Fibroblast of skin of right quadriceps (primary cell): ENCODE measurements at regions not wholly inside any gene's neighbourhood (a gene's known extent, or its start where the extent isn't known, plus 50 kb on each side); places are given as distances from the start of the nearest gene placed in this dataset.
A peak's percentile ranks its signal among the peaks of the same experiment; 100 is the strongest.
"Not testable (repeated sequence)": the region's sequence is repeated elsewhere in the genome, so short reads cannot be mapped to it uniquely, and the experiment has no call there.

Experiments used
- DNase-seq: peaks from one replicate; pipeline ENCODE4 v3.0.0-alpha.2; 2013

DNA sequence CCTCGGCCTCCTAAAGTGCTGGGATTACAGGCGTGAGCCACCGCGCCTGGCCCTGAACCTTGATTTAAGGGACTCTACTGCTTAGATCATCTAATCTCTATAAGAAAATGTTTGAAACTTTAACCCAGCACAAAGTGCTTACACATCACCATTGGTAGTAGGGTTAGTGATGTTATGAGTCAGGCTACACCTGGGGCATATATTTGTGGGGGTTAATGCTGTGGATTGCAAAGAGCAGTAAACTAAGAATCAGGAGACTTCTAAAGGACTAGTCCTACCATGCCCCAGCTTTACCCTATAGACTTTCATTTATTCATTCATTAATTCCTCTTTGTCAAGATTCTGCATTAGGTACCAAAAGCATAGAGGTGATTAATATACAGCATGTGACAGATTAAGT is 880.5 kb downstream of the TTLL7 start:
- DNase-seq = no peak

DNA sequence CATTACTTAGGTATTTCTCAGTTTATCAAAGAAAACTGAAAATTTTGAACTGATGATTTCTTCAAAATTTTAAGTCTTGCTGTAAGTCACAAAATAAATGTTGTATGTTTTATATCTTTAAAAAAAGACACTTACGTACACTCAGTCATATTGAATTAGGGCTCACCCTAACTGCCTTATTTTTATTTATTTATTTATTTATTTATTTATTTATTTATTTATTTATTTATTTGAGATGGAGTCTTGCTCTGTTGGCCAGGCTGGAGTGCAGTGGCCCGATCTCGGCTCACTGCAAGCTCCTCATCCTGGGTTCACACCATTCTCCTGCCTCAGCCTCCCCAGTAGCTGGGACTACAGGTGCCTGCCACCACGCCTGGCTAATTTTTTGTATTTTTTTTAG is 881.9 kb downstream of the TTLL7 start:
- not testable (repeated sequence) for DNase-seq

DNA sequence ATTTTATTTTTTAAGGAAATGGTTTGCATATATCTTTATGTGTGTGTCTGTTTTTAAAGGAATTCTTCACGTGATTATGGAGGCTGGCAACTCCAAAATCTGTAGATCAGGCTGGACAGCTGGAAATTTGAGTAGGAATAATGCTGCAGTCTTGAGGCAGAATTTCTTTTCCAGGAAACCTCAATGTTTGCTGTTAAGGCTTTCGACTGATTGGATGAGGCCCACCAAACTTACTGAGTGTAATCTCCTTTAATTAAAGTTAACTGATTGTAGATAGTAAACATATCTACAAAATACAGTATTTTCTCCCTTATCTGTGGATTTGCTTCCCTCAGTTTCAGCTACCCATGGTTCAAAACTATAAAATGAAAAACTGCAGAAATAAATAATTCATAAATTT is 883.1 kb downstream of the TTLL7 start:
- DNase-seq = no peak

DNA sequence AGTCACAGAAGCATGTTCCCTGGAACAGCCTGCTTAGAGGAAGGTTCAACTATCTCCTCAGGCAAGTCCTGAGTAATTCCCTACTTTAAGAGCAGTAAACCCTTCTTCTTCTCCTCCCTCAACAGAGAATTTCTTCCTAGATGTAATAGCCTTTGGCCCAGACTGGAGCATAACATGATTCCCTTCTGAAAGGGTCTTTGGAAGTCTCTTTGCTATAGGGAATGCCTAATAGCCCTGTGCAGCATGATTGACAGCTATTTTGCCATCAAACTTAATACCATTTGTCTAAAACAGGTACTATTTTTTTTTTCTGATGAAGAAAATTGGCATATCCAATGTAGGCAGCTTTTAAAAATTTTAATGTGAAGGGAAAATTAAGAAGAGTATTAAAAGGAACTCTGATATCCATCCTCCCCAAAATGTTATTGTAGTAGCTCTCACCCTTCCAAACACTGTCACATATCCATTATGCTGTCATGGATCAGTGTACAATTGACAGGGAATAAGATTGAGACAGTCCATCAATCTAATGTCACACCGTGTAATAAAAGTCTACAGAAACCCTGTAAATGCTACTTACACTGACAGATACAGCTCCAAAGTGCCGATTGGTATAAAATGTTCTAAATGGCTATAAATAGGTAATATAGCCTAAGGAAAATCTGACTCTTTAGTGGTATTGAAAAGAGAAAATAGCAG is 884.6 kb downstream of the TTLL7 start:
- DNase-seq = no peak

DNA sequence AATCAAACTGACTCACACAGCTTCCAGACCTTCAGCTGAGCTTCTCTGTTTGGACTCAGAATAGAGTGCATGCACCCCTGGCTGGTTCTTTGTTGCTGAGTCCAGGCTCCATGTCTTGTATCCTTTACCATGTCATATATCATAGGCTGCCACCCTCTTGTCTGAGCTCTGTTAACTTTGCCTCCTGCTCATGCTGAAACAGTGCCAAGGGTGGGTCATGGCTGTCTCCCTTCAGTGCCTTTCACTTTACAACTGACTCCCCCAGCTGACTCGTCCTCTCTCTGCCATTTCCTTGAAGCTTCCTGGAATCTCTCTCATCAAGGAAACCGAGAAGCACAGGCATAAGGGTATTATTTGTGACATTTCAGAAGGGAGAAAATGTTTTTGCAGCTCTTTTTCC is 885.3 kb downstream of the TTLL7 start:
- peak; percentile 24 for DNase-seq

DNA sequence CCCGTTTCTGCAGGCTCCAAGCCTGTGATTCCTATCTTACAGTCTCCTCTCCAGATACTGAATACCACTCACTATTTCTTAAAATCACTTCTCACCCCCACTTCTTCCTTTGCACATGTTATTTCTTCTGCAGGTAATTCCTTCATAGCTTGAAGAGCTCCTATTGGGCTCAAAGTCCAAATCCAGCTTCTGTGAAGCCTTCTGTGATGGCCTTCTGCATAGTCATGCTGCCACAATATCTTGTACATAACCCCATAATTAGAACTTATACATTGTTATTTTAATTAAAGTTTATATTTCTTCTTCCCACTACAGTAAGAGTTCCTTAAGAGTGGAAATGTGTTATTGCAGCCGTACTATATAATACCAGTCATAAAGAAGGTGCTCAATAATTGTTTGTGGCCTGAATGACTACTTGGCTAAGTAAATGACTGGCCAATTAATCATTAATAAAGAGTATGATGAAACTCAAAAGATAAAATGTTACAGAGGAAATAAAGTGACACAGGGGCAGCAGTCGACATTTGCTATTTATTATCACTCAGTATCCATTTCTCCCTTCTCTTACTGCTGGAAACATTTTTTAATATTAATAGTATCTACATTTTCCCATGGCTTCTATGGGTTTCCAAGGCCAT is 886.6 kb downstream of the TTLL7 start:
- no peak for DNase-seq

DNA sequence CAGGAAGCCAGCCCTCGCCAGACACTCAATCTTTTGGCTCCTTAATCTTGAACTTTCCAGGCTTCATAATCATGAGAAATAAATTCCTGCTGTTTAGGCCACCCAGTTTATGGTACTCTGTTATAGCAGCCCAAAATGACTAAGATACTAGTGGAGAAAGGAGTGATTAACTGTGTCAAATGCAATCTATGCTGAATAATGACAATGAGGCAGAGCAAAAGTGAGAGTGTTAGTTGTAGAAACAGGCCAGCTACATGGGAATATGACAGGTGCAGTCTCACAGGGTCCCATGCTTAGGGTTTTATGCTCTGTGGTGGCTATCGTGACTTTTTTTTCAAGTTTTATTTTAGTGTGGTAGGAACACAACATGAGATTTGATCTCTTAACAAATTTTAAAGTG is 888.8 kb downstream of the TTLL7 start:
- DNase-seq = no peak

DNA sequence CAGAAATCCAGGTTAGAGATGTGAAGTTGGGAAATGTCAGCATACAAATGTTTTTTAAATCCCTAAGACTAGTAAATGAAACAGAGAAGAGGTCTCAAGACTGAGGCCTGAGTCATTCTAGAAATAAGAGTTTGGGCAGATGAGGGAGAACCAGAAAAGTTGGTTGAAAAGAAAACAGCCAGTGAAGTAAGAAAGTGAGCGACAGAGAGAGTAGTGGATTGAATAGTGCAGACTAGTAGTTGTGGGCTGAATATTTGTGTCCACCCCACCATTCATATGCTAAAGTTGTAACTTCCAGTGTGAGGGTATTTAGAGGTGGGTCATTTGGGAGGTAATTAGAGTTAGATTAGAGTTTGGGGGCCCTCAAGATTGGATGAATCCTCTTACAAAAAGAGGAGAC is 889.2 kb downstream of the TTLL7 start:
- DNase-seq = no peak

DNA sequence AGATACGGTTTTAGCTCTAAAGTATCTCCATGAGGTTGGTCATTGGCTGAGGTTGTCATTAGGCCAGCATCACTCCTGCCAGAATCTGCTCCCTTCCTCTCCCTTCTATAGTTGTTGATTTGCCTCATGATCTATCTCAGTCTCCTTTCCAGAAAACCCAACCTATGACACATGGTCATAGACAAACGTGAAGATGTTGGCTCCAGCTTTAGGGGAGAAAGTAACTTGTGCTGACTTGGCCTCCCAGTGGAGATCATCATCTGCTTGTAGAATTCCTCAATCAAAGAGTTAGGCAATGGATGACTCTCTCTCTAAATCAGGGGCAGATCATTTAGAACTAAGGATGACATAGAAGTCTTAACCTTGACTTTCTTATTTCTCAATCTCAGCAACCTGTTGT is 894.4 kb downstream of the TTLL7 start:
- DNase-seq = no peak

DNA sequence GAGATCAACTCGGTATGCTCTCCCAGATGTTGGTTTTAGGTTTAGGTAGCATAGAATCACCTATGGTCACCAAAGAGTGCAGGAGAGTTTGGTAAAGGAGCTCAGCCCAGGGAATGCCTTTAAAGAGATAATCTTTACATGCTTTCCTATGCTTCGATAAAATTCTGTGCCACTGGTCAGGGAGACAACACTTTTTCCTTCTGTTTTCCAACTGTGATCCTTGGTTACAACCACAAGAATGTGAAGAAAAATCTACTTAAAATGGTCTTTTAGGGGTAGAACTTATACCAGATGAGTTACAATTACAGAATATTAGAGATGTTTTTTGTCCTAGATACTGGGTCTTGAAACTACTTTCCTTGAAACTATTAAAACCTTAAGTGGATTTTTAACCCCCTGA is 895.6 kb downstream of the TTLL7 start:
- peak; percentile 62 for DNase-seq

DNA sequence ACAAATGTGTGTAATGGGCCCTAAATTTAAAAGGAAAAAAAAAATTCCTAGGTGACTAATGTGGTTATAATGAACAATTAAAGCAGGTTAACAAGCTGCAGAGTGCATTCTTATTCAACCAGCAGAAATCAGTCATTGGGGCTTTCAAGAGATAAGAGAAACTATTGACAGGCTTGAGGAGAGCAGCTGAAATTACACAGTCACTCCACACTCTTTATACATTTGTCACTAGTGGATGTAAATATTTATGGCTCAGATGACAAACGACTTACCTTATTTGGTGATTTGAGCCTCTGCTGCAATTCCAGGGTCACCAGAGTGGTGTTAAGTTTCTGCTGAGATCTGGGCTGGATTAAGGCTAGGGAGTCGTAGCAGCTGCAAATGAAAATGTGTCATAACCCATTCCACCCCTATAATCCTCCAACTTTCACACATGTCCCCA is 896.3 kb downstream of the TTLL7 start:
- peak; percentile 97 for DNase-seq

DNA sequence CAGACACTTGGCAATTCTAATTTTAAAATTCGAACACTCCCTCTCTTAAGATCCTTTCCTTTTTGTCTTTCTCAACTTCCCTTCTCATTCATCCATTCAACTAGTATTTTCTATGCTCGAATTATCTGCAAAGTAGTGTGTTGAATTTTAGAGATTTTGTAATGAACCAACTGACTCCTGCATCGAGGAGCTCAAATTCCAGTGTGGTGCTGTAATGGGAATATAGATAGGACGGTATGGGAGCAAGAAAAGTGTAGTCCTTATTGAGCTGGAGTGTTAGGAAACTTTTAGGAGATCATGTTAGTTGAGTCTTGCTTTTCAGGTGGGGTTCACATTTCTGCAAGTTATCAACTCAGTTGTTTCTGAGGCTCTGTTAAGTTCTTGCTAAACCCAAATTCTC is 897.5 kb downstream of the TTLL7 start:
- peak; percentile 44 for DNase-seq

DNA sequence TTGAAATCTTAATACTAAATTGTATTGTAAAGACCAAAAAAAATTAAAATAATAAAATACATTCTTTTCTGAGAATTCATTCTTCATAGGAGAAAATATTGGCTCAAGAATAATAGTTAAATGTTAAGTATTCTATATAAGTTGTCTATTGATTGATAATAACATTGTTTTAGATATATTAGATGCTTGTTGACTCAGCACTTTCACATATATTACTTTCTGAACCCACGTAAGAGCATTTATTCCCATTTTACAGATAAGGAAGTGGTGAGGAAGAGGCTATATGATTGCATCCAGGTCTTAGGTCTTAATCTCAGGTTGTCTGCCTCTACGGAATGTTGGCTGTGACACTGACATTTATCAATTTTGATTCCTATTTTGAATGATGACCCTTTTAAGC is 898.8 kb downstream of the TTLL7 start:
- no peak for DNase-seq

DNA sequence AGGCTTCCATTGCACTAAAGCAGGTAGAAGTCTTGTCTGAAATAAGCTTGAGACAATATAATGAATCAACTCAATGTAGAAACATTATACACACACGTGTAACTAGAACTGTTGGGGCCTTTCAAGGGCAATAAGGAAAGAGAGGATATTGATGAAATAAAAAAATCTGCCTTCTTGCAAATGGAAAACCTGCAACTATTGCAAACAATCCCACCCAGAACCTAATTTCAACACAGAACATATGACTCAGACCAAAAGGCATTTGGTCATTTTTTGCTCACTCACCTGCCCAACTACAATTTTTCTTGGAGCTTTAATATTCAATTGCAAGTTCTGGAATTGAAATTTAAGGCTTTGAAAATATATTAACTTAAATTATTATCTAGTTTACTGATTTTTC is 900.1 kb downstream of the TTLL7 start:
- no peak for DNase-seq

DNA sequence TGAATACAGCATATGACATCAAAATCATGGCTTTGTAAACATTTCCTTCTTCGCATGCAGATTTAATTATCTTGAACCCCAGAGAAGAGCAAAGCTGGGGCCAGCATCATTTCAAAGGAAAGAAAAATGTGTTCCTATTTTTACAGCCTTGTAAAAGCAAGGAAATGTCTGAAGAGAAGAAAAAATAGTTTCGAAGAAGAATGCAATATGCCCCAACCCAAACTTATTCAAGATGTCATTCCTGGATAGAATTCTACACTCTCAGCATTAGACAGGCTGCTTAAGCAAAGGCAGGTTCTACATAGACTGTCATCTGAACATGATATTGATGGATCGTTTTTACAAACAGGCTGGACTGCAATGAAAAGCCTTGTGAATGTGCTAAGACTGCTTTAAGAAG is 900.8 kb downstream of the TTLL7 start:
- peak; percentile 76 for DNase-seq

DNA sequence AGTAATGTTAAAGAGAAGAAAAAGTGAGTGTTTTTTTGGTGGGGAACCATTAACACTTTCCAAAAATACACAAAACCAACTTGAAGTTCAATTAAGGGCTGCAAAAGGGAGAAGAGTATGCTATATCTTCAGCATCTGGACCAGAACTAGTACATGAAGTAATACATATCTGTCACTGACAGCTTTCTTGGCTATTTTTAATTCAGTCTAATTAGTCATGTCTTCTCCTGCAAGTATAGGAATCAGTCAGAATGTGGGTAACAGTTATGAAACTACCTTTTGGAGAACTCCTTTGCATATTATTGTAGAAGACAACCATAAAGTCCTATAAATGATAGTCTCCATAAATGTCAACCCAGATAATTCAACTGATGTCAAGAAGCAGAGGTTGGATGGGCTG is 901.2 kb downstream of the TTLL7 start:
- no peak for DNase-seq

DNA sequence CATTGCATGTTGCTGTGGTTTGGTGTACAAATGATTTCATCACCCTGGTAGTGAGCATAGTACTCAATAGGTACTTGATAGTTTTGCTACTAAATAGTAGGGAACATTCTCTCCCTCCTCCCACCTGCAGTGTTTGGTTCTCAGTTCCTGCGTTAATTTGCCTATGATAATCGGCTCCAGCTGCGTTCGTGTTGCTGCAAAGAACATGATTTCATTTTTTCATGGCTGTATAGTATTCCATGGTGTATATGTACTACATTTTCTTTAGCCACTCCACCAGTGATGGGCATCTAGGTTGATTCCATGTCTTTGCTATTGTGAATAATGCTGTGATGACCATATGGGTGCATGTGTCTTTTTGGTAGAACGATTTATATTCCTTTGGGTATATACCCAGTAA is 903.4 kb downstream of the TTLL7 start:
- no peak for DNase-seq

DNA sequence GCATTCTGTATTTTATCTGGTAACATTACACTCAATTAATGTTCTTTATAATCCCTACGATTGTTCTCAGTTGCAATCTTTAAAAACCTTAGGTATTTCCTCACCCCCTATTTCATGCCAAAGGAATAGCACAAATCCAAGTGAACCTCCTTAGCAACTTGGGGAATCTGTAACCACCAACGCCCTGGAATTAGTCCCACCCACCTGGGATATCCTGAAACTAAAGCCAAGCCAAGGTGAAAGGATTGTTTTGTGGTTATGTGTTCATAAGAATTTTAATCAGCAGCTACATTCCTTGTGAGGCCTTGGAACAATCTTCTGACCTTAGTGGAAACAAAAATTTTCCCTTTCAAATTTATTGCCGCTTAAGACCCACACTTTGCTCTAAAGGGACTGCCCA is 908.7 kb downstream of the TTLL7 start:
- peak; percentile 8 for DNase-seq

DNA sequence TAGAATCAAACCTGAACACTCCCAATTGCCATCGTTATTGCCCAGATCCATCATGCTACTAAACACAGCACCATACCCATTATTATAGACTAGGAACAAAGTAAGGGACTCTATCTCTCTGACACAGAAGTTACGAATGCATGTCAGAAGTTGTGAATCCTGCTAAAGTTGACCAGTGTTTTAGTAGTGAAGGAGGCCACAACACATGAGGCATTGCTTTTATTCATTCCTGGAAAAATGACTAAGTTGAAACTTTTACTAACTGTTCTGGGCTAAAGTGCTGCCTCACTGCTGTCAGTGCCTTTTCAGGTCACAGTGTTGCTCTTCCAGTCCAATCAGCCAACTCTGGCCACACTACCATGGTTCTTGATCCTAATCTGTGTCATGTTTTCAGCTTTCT is 911.1 kb downstream of the TTLL7 start:
- DNase-seq = no peak

DNA sequence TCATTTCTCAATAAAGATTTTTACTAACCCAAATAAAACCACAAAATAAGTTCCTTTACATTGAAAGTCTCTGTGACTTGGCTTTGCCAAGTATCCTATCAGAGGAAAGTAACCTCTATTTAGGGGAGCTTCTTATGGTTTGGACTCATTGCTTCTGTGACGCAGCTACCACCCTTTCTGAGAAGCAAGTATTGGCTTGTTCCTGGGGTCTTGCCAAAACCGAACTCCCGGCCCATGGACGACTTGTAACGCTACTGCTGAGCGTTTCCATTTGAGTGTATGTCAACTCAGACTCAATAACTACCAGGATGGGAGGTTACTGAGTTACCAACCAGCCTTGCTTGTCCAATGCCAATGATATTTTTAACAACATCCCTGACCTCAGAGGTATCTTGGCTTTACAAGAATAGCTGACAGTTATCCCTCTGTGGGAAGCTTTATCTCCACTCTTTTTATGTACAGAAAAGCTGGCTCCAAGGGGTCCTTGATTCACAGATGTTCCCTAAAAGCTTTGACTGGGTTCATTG is 911.9 kb downstream of the TTLL7 start:
- no peak for DNase-seq

DNA sequence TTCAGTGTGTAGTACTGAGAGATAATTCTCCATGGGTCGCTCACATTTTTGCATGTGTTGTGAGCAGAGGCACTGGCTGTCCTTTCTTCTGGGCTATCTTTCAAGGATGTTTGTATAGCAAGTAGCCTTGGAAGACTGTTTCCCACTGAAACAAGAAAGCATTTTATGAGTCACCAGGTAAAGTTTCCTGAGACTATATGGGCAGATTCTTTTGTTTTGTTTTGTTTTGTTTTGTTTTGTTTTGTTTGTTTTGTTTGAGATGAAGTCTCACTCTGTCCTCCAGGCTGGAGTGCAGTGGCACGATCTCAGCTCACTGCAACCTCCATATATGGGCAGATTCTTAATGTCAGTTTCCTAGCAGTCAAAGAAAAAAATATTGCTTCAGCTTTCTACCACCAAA is 912.6 kb downstream of the TTLL7 start:
- DNase-seq = no peak

DNA sequence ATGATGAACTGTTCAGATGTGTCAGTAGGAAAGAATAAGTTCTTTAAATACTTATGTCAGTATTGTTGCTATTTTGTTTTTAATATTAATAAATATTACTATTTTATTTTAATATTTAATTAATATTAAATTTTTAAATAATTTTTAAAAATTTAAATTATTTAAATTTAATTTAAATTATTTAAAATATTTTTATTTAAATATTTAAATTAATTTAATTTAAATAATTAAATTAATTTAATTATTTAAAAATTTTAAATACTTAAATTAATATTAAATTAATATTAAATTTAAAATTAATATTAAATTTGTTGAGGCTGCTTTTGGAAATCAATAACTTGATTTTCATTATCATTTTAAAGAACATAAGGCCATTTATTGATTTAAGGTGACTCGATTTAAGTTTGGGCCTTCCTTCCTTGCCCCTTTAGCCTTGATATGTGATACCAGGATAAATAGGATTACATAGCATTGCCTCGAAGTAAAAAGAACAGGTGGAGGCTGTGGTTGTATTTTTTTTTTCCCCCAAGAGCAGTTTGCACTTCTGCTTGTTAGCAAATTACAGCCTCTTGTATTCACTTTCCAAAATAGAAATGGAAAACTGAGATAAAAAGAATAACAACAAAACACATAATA is 915.2 kb downstream of the TTLL7 start:
- DNase-seq = no peak

DNA sequence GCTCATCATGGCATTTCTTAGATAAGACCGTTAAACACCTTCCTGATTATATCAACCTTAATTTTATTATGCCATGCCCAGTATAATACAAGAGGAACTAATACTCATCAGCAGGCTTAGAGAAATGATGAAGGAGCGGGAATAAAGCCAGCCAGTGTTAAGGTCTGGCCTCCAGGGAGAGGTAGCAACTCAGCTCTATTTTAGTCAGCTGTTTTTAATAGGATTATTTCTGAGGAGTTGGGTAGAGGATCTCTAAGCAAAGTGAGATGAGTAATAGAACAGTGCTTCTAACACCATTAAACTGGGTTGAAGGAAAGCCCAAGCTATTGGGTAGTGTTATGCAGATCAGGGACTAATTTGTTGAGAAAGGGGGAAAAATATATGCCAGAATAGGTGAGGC is 921.5 kb downstream of the TTLL7 start:
- no peak for DNase-seq

DNA sequence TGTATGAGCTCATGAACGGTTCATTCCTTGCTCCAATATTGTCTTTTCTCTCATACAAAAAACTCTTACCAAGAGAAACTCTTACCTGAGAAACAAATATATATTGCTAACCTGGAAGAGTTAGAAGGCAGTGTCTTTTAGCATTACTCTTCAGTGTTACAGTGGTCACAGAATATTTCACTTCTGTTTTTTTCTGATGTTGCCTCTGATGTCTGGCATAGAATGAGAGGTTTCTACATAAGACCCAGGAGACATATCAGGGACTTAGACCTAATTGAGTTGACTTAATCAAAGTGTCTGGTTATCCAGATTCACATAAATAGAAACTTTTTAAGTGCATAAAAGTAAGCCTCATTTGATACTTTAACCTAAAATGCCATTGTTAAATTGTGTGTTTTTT is 923.8 kb downstream of the TTLL7 start:
- no peak for DNase-seq
